NCI-H2196 (cell line): ENCODE measurements at regions not wholly inside any gene's neighbourhood (a gene's known extent, or its start where the extent isn't known, plus 50 kb on each side); places are given as distances from the start of the nearest gene placed in this dataset.

Source experiments
- DNase-seq: peaks from one replicate; lab custom pipeline; 2025; ENCODE audit not compliant: unreplicated experiment; lab: John Stamatoyannopoulos, UW

- no peak for DNase-seq
Measured at GRCh38 chr11:37109286-37109585, 511.2 kb upstream of the RAG2 start.

- DNase-seq: no peak
Measured at GRCh38 chr11:37108436-37109285, 510.6 kb upstream of the RAG2 start.

- no peak for DNase-seq
Measured at GRCh38 chr11:37107831-37108230, 509.8 kb upstream of the RAG2 start.

DNA sequence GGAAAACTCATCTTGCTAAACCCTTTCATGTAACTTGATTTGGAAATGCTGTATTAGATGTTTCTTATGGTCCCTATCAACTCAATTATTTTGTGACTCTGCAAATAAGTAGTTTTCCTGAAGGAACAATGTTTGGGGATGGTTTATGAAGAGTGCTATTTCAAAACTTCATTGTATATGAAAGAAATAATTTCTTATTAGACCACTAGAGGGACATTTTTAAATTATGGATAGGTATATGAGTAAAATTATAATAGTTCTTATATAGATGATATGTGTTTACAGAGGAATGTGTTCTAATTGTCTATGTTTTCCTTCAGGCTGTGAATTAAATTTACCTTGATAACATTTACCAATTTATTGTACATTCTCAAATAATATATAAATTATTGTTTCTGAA is 509.4 kb upstream of the RAG2 start:
- no peak for DNase-seq

GRCh38 chr11:37105427-37105826 is 507.4 kb upstream of the RAG2 start:
- no peak for DNase-seq

- DNase-seq: no peak
Measured at GRCh38 chr11:37104380-37104779, 506.3 kb upstream of the RAG2 start.

DNA sequence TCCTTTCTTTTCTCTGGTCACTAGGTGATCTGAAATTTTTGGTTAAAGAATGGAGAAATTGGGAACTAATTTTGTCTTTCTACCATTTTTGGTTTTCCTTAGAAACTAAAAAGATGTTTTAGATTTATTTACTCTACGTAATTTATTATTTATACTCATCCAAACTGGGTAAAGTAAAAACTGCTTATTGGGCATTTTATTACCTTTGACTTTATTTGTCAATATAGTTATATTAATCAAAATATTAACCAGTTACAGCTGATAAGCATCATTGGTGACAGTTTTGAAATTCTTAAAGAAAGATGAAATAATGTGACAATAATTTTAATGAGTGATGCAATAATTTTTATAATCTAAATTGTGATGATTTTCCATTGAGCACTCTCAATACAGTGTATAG is 502.0 kb upstream of the RAG2 start:
- no peak for DNase-seq

DNA sequence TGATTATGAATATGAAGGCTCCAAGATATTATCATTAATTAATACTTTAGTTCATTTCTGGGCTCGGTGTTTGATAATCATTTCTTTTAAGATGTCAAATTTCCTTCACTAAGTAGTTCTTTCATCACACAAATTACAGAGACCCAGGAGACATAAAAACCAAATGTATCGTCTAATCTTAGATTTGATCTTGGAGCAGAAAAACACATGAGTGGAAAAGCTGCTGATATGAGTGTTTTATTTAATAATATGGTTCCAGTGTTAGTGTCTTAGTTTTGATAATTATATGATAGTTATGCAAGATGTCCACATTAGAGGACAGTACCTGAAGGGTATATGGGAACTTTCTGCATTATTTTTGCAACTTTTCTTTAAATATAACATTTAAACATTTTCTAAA is 494.5 kb upstream of the RAG2 start:
- no peak for DNase-seq

- DNase-seq: no peak
Measured at GRCh38 chr11:37089439-37089838, 491.4 kb upstream of the RAG2 start.

- no peak for DNase-seq
Measured at GRCh38 chr11:37088573-37088910, 490.5 kb upstream of the RAG2 start.

- DNase-seq: no peak
Measured at GRCh38 chr11:37087650-37088572, 489.9 kb upstream of the RAG2 start.

DNA sequence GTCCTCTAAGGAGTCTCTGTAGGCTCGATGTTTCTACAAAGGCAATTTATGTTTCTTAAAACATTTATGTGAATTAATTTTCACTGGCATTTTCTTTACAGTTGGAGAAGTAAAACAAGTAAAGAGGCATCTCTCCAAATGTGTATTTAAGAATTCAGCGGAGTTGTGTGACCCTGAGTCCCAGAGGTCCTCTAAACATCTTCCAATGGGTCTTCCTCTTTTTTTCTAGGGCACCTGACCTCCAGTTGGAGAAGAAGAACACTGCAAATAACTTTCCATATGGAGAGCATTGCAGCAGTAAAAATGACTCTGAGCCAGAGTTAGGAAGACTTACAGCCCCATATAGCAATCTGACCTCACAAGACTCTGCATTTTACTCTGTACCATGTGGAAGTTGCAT is 480.5 kb upstream of the RAG2 start:
- DNase-seq: no peak

- DNase-seq: no peak
Measured at GRCh38 chr11:37076866-37077265, 478.8 kb upstream of the RAG2 start.

DNA sequence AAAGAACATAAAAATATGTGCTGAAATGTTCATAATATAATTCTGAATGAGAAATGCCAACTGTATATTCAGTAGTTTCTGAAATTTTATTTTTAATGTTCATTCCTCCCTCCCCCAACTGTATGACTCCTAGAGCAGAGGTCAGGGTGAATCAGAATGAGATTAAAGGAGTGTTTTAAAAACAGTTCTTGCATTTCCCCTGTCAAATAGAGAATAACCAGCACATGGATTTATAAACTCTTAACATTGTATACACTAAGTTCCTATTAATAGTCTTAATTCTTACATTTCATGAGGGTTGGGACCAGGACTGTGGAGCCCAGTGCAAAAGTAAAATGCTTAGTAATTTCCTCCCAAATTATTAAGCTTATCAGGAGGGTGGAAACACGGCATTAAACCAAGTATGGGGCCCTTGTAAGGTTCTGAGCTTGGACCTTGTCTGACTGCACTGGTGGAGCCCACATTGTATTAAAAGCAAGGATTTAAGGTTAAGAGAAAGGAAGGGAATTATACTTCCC is 474.6 kb upstream of the RAG2 start:
- DNase-seq: no peak

GRCh38 chr11:37050311-37050710 is 452.3 kb upstream of the RAG2 start:
- no peak for DNase-seq

DNA sequence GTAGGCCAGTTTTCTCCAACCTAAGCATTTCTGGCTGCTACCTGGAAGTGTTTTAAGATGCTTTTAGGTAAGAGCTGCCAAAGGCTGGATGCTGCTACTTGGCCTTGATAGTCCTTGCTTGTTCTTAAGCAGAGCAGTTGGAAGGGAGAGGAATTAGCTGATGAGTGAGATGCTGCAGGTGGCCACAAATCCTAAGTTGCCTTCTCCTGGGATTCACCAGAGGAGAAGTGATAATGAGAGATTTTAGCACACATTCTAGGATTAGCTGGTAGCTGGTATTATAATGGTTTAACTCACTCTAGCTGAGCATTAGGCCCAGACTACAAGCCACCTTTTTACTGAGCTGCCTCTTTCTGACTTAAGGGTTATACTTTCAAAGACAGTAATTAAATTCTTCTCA is 442.9 kb upstream of the RAG2 start:
- no peak for DNase-seq

GRCh38 chr11:37038911-37039310 is 440.9 kb upstream of the RAG2 start:
- DNase-seq: no peak

GRCh38 chr11:37026741-37027140 is 428.7 kb upstream of the RAG2 start:
- no peak for DNase-seq

GRCh38 chr11:37026326-37026725 is 428.3 kb upstream of the RAG2 start:
- DNase-seq: no peak

DNA sequence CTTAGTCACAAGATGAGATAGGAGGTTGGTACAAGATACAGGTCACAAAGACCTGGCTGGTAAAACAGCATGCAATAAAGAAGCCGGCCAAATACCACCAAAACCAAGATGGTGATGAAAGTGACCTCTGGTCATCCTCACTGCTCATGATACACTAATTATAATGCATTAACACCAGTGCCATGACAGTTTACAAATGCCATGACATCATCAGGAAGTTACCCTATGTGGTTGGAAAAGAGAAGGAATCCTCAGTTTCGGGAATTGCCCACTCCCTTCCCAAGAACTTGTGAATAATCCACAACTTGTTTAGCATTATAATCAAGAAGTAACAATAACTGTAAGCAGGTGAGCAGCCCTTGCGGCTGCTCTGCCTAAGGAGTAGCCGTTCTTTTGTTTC is 408.5 kb upstream of the RAG2 start:
- no peak for DNase-seq

- DNase-seq: no peak
Measured at GRCh38 chr11:37002831-37003230, 404.8 kb upstream of the RAG2 start.

DNA sequence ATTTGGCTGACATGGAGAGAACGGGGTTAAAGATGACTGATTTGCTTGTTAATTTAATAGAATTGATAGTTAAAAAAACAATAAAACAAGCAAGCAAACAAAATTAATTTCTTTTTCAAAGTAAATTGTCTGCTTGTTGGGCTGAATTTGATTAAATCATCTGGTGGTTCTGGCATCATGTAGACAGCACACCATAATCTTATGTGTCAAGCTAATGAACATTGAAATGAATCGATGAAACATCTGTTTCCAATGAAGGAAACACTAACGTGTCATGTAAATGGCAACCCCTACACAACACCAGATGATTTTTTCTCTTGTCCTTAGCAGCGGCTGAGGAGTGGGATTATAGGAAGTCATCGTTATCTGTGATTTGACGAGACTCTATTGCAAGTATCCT is 399.6 kb upstream of the RAG2 start:
- DNase-seq: no peak
